ENCODE measurements at regions not wholly inside any gene's neighbourhood (a gene's known extent, or its start where the extent isn't known, plus 50 kb on each side); places are given as distances from the start of the nearest gene placed in this dataset.

- Histone ChIP-seq H3K27ac (no peak overlapping the region), H3K4me3 (no peak overlapping the region), H3K36me3 (no peaks in the 10 kb centered on the region), H3K9me3 (no peaks in the 10 kb centered on the region), H3K4me1 (no peaks in the 10 kb centered on the region), H3K27me3 (no peaks in the 10 kb centered on the region)
- no peak for TF ChIP-seq CTCF (IDR thresholded peaks at IDR 0.05)
- no peak for DNase-seq (ENCODE audit: low spot score)
Observed at GRCh38 chr18:65039578-65039977, 711.2 kb upstream of the CDH7 start.

- Histone ChIP-seq H3K4me3 (no peak overlapping the region), H3K27me3 (no peaks in the 10 kb centered on the region), H3K4me1 (no peaks in the 10 kb centered on the region), H3K27ac (no peak overlapping the region), H3K36me3 (no peaks in the 10 kb centered on the region), H3K9me3 (no peaks in the 10 kb centered on the region)
- no peak for TF ChIP-seq CTCF (IDR thresholded peaks at IDR 0.05)
- DNase-seq (ENCODE audit: low spot score): no peak
Observed at GRCh38 chr18:65035701-65036100, 715.1 kb upstream of the CDH7 start.

DNA sequence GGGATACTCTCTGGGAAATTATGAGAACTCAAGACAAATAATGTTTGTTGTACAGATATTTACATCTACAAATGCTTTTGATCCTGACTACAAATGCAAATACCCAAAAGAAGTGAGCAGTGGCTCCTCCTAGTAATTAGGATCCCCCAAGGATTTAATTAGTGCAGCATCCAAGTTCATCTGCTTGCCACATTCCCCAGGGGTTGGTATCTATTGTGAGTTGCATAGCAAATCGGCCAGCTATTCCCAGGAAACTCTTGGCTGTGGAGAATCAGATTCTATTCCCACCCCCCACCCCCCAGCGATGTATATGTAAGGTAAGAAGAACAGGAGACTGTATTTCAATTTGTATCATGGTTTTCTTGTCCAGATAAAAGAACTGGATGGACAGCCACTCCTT lies 725.1 kb upstream of the CDH7 start:
- DNase-seq (ENCODE audit: low spot score): no peak
- no peaks in the 10 kb centered on the region for H3K36me3 ChIP-seq
- no peak overlapping the region for H3K27ac ChIP-seq
- no peaks in the 10 kb centered on the region for H3K27me3 ChIP-seq
- TF ChIP-seq CTCF (IDR thresholded peaks at IDR 0.05): no peak
- H3K9me3 ChIP-seq: peaks cover 0 to 8% of the 10 kb centered on the region in 2 donors
- no peak overlapping the region for H3K4me3 ChIP-seq
- H3K4me1 ChIP-seq: no peaks in the 10 kb centered on the region

GRCh38 chr18:65021021-65021420 lies 729.8 kb upstream of the CDH7 start:
- Histone ChIP-seq H3K4me1 (no peaks in the 10 kb centered on the region), H3K27me3 (no peaks in the 10 kb centered on the region), H3K27ac (no peak overlapping the region), H3K36me3 (no peaks in the 10 kb centered on the region), H3K9me3 (peaks cover 0 to 8% of the 10 kb centered on the region in 2 donors), H3K4me3 (no peak overlapping the region)
- DNase-seq (ENCODE audit: low spot score): no peak
- no peak for TF ChIP-seq CTCF (IDR thresholded peaks at IDR 0.05)

GRCh38 chr18:65018184-65018583 lies 732.6 kb upstream of the CDH7 start:
- no peaks in the 10 kb centered on the region for H3K27me3 ChIP-seq
- no peak for DNase-seq (ENCODE audit: low spot score)
- H3K27ac ChIP-seq: no peak overlapping the region
- H3K4me1 ChIP-seq: no peaks in the 10 kb centered on the region
- TF ChIP-seq CTCF (IDR thresholded peaks at IDR 0.05): no peak
- no peak overlapping the region for H3K4me3 ChIP-seq
- H3K9me3 ChIP-seq: no peaks in the 10 kb centered on the region
- no peaks in the 10 kb centered on the region for H3K36me3 ChIP-seq

DNA sequence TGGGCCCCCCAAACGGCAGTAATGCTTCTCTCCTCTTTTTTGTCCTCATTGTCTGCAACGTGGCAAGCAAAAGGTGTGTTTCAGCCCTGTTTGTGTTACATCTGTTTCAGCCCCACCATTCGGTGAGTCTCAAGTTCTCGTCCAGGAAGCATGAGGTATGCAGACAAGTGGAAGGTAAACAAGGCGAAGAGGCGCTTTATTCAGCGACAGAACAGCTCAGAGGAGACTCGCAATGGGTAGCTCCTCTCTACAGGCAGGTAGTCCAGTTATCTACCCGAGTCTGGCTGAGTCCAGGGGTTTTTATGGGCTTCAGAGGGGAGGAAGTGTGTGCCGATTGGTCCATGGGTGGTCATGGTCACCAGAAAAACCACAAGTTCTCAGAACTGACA lies 733.4 kb upstream of the CDH7 start:
- no peaks in the 10 kb centered on the region for H3K4me1 ChIP-seq
- no peaks in the 10 kb centered on the region for H3K27me3 ChIP-seq
- no peak overlapping the region for H3K4me3 ChIP-seq
- H3K36me3 ChIP-seq: no peaks in the 10 kb centered on the region
- no peak for TF ChIP-seq CTCF (IDR thresholded peaks at IDR 0.05)
- H3K9me3 ChIP-seq: no peaks in the 10 kb centered on the region
- no peak overlapping the region for H3K27ac ChIP-seq
- no peak for DNase-seq (ENCODE audit: low spot score)

Data from right atrium auricular region (tissue), 2 donors.